ENCODE measurements at regions not wholly inside any gene's neighbourhood (a gene's known extent, or its start where the extent isn't known, plus 50 kb on each side); places are given as distances from the start of the nearest gene placed in this dataset.

- Histone ChIP-seq H3K4me1 (ENCODE audit: control insufficient read depth, insufficient read depth, low read length, poor library complexity, severe bottlenecking) (peaks cover 9% of the 10 kb centered on the region), H3K27ac (ENCODE audit: low read depth, low read length, severe bottlenecking) (no peak overlapping the region), H3K36me3 (ENCODE audit: control insufficient read depth, insufficient read depth, low read length) (no peaks in the 10 kb centered on the region), H3K4me3 (ENCODE audit: extremely low read depth, insufficient read depth, low read length, poor library complexity, severe bottlenecking) (no peak overlapping the region), H3K9me3 (ENCODE audit: control insufficient read depth, low read length) (no peaks in the 10 kb centered on the region)
- WGBS, 2 experiments (ENCODE audit: insufficient coverage in 2 of 2): no CpG with 5 or more reads among the region's 1 CpG
Observed at GRCh38 chr1:70842562-70842961, 205.1 kb downstream of the PTGER3 start.

DNA sequence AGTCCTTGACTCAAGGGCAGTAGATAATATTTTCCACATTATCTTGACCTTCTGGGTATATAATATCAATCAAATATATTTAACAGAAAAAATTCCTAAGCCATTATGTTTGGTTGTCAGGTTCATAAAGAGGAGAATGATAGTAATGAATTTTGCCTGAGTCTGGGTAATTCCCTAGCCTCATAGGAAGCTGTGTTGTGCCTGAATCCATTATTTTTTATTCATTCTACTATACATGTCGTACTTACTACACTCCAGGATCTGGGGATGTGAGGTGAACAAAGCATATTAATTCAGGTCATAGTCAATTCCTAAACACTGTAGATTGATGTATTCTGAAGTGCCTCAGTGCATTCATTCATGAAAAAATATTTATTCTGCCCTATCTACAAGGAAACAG lies 204.2 kb downstream of the PTGER3 start:
- no peaks in the 10 kb centered on the region for H3K36me3 ChIP-seq (ENCODE audit: control insufficient read depth, insufficient read depth, low read length)

GRCh38 chr1:70847013-70847412 lies 200.6 kb downstream of the PTGER3 start:
- Histone ChIP-seq H3K4me1 (ENCODE audit: control insufficient read depth, insufficient read depth, low read length, poor library complexity, severe bottlenecking) (no peaks in the 10 kb centered on the region), H3K9me3 (ENCODE audit: control insufficient read depth, low read length) (no peaks in the 10 kb centered on the region), H3K36me3 (ENCODE audit: control insufficient read depth, insufficient read depth, low read length) (no peaks in the 10 kb centered on the region), H3K27ac (ENCODE audit: low read depth, low read length, severe bottlenecking) (no peak overlapping the region), H3K4me3 (ENCODE audit: extremely low read depth, insufficient read depth, low read length, poor library complexity, severe bottlenecking) (no peak overlapping the region)

More for the DNA sequence above, 204.2 kb downstream of the PTGER3 start:
- WGBS, 2 experiments (ENCODE audit: insufficient coverage in 2 of 2): no CpG with 5 or more reads among the region's 1 CpG
- Histone ChIP-seq H3K27ac (ENCODE audit: low read depth, low read length, severe bottlenecking) (no peak overlapping the region), H3K9me3 (ENCODE audit: control insufficient read depth, low read length) (no peaks in the 10 kb centered on the region), H3K4me3 (ENCODE audit: extremely low read depth, insufficient read depth, low read length, poor library complexity, severe bottlenecking) (no peak overlapping the region), H3K4me1 (ENCODE audit: control insufficient read depth, insufficient read depth, low read length, poor library complexity, severe bottlenecking) (peaks cover 9% of the 10 kb centered on the region)

DNA sequence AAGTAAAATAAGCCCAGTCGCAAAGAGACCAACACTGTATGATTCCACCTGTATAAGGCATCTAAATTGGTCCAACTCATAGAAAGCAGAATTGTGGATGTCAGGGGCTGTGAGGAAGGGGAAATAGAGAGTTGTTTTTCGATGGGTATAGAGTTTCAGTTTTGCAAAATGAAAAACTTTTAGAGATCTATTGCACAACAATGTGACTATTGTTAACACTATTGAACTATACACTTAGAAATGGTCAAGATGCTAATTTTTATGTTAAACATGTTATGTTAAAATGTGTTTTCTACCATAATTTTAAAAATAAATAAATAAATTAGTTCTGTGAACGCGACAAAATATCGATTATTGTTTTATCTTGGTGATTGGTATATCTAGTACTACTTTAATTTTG lies 192.4 kb downstream of the PTGER3 start:
- Histone ChIP-seq H3K36me3 (ENCODE audit: control insufficient read depth, insufficient read depth, low read length) (no peaks in the 10 kb centered on the region), H3K9me3 (ENCODE audit: control insufficient read depth, low read length) (no peaks in the 10 kb centered on the region), H3K4me3 (ENCODE audit: extremely low read depth, insufficient read depth, low read length, poor library complexity, severe bottlenecking) (no peak overlapping the region), H3K4me1 (ENCODE audit: control insufficient read depth, insufficient read depth, low read length, poor library complexity, severe bottlenecking) (no peaks in the 10 kb centered on the region), H3K27ac (ENCODE audit: low read depth, low read length, severe bottlenecking) (no peak overlapping the region)
- 83 to 100% methylated on average over 1 of the region's 5 CpGs for WGBS, 2 experiments (ENCODE audit: insufficient coverage in 2 of 2)

DNA sequence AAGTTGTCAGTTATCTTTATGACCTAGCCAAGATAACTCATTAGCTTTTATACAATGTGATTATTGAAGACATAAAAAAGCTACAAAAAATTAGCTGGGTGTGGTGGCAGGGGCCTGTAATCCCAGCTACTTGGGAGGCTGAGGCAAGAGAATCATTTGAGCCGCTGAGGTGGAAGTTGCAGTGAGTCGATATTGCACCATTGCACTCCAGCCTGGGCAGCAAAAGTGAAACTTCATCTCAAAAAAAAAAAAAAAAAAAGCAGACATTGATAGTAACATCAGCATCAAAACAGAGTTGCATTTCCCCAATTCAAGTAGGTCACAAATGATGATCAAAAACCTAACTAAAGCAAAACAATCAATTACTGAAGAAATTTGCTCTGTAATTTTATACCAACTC lies 191.4 kb downstream of the PTGER3 start:
- Histone ChIP-seq H3K4me1 (ENCODE audit: control insufficient read depth, insufficient read depth, low read length, poor library complexity, severe bottlenecking) (no peaks in the 10 kb centered on the region), H3K9me3 (ENCODE audit: control insufficient read depth, low read length) (no peaks in the 10 kb centered on the region), H3K36me3 (ENCODE audit: control insufficient read depth, insufficient read depth, low read length) (no peaks in the 10 kb centered on the region), H3K4me3 (ENCODE audit: extremely low read depth, insufficient read depth, low read length, poor library complexity, severe bottlenecking) (no peak overlapping the region), H3K27ac (ENCODE audit: low read depth, low read length, severe bottlenecking) (no peak overlapping the region)
- WGBS, 2 experiments (ENCODE audit: insufficient coverage in 2 of 2): no CpG with 5 or more reads among the region's 2 CpGs

DNA sequence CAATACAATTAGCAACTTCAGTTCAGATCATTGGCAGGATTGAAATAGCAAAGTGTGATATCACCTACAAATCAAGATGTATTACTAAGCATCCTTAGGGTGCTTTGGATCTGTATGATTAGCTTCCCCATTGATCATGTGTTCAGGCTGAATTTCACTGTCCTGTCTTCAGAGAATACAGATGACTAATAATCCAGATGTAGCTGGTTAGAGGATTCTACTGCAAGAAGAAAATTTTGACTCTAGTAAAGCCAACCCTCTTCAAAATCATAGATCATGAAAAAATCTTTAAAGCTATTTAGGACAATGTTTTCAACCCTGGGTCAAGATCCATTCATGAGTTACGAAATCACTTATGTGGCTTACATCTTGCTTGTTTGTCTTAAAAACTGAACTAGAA lies 184.4 kb downstream of the PTGER3 start:
- H3K4me3 ChIP-seq (ENCODE audit: extremely low read depth, insufficient read depth, low read length, poor library complexity, severe bottlenecking): no peak overlapping the region
- no peaks in the 10 kb centered on the region for H3K36me3 ChIP-seq (ENCODE audit: control insufficient read depth, insufficient read depth, low read length)
- peaks cover 3% of the 10 kb centered on the region for H3K4me1 ChIP-seq (ENCODE audit: control insufficient read depth, insufficient read depth, low read length, poor library complexity, severe bottlenecking)
- no peak overlapping the region for H3K27ac ChIP-seq (ENCODE audit: low read depth, low read length, severe bottlenecking)
- WGBS, 2 experiments (ENCODE audit: insufficient coverage in 2 of 2): no CpG with 5 or more reads among the region's 1 CpG
- no peaks in the 10 kb centered on the region for H3K9me3 ChIP-seq (ENCODE audit: control insufficient read depth, low read length)

GRCh38 chr1:70864302-70864701 lies 183.3 kb downstream of the PTGER3 start:
- Histone ChIP-seq H3K4me1 (ENCODE audit: control insufficient read depth, insufficient read depth, low read length, poor library complexity, severe bottlenecking) (peaks cover 3% of the 10 kb centered on the region), H3K4me3 (ENCODE audit: extremely low read depth, insufficient read depth, low read length, poor library complexity, severe bottlenecking) (no peak overlapping the region), H3K9me3 (ENCODE audit: control insufficient read depth, low read length) (no peaks in the 10 kb centered on the region), H3K27ac (ENCODE audit: low read depth, low read length, severe bottlenecking) (no peak overlapping the region), H3K36me3 (ENCODE audit: control insufficient read depth, insufficient read depth, low read length) (no peaks in the 10 kb centered on the region)
- WGBS, 2 experiments (ENCODE audit: insufficient coverage in 2 of 2): 73 to 91% methylated on average over 1 to 2 of the region's 2 CpGs

- H3K36me3 ChIP-seq (ENCODE audit: control insufficient read depth, insufficient read depth, low read length): no peaks in the 10 kb centered on the region
- H3K9me3 ChIP-seq (ENCODE audit: control insufficient read depth, low read length): no peaks in the 10 kb centered on the region
- peaks cover 3% of the 10 kb centered on the region for H3K4me1 ChIP-seq (ENCODE audit: control insufficient read depth, insufficient read depth, low read length, poor library complexity, severe bottlenecking)
- no peak overlapping the region for H3K27ac ChIP-seq (ENCODE audit: low read depth, low read length, severe bottlenecking)
- H3K4me3 ChIP-seq (ENCODE audit: extremely low read depth, insufficient read depth, low read length, poor library complexity, severe bottlenecking): no peak overlapping the region
- 82 to 86% methylated on average over 4 of the region's 4 CpGs for WGBS, 2 experiments (ENCODE audit: insufficient coverage in 2 of 2)
Observed at GRCh38 chr1:70866542-70867264, 180.9 kb downstream of the PTGER3 start.

- Histone ChIP-seq H3K9me3 (ENCODE audit: control insufficient read depth, low read length) (no peaks in the 10 kb centered on the region), H3K4me1 (ENCODE audit: control insufficient read depth, insufficient read depth, low read length, poor library complexity, severe bottlenecking) (peaks cover 9% of the 10 kb centered on the region), H3K4me3 (ENCODE audit: extremely low read depth, insufficient read depth, low read length, poor library complexity, severe bottlenecking) (no peak overlapping the region), H3K36me3 (ENCODE audit: control insufficient read depth, insufficient read depth, low read length) (no peaks in the 10 kb centered on the region), H3K27ac (ENCODE audit: low read depth, low read length, severe bottlenecking) (no peak overlapping the region)
- WGBS, 2 experiments (ENCODE audit: insufficient coverage in 2 of 2): 90 to 100% methylated on average over 1 to 2 of the region's 3 CpGs
Observed at GRCh38 chr1:70871790-70872189, 175.8 kb downstream of the PTGER3 start.

- 86% methylated on average over 1 of the region's 2 CpGs; no CpG with 5 or more reads in 1 of the 2 experiments for WGBS, 2 experiments (ENCODE audit: insufficient coverage in 2 of 2)
- Histone ChIP-seq H3K36me3 (ENCODE audit: control insufficient read depth, insufficient read depth, low read length) (no peaks in the 10 kb centered on the region), H3K4me3 (ENCODE audit: extremely low read depth, insufficient read depth, low read length, poor library complexity, severe bottlenecking) (no peak overlapping the region), H3K9me3 (ENCODE audit: control insufficient read depth, low read length) (no peaks in the 10 kb centered on the region), H3K4me1 (ENCODE audit: control insufficient read depth, insufficient read depth, low read length, poor library complexity, severe bottlenecking) (peaks cover 9% of the 10 kb centered on the region), H3K27ac (ENCODE audit: low read depth, low read length, severe bottlenecking) (no peak overlapping the region)
Observed at GRCh38 chr1:70874063-70874462, 173.6 kb downstream of the PTGER3 start.

DNA sequence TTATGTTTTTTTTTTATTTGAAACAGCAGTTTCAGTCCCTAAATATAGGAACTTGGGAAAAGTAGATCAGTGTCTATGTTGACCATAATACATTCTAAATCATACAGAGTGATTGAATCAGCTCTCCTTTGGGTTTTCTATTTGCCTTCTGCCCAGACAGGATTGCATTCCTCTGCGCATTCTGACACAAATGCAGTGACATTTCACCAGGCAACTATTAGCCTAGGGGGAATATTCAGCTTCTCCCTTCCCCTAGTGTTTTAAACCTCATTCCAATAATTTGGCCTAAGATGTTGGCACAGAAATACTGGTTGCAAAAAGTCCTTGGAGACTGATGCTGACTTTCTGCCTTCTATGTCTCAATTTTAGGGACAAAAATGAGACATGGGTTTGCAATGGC lies 172.8 kb downstream of the PTGER3 start:
- Histone ChIP-seq H3K27ac (ENCODE audit: low read depth, low read length, severe bottlenecking) (peak overlapping the region; percentile 23), H3K4me1 (ENCODE audit: control insufficient read depth, insufficient read depth, low read length, poor library complexity, severe bottlenecking) (peaks cover 9% of the 10 kb centered on the region), H3K9me3 (ENCODE audit: control insufficient read depth, low read length) (no peaks in the 10 kb centered on the region), H3K36me3 (ENCODE audit: control insufficient read depth, insufficient read depth, low read length) (no peaks in the 10 kb centered on the region), H3K4me3 (ENCODE audit: extremely low read depth, insufficient read depth, low read length, poor library complexity, severe bottlenecking) (no peak overlapping the region)
- WGBS, 2 experiments (ENCODE audit: insufficient coverage in 2 of 2): 80 to 100% methylated on average over 1 of the region's 1 CpG
